GM12878 (cell line): ENCODE measurements at regions not wholly inside any gene's neighbourhood (a gene's known extent, or its start where the extent isn't known, plus 50 kb on each side); places are given as distances from the start of the nearest gene placed in this dataset.

ENCODE experiments used
- ATAC-seq: fragments of 200-7000 bp; cut with Tn5 transposase; 3 replicates; pipeline ENCODE4 v1.9.1; 2020; ENCODE audit warnings: mild to moderate bottlenecking, moderate library complexity
- BruUV-seq: library from RNA; stranded (reverse); fragments of 400-500 nt; replicated peaks from 2 replicates; lab custom pipeline; 2021; lab: Mats Ljungman, UMichigan
- CTCF ChIA-PET: fragments of 300-600 bp; sonication (Branson Sonifier 250); formaldehyde crosslinking; extraction: SDS; loops from one replicate; lab custom pipeline; 2021; ENCODE audit warnings: inconsistent platforms; lab: Yijun Ruan, JAX
- POLR2A ChIA-PET: fragments of 350-600 bp; formaldehyde crosslinking; extraction: SDS; loops from one replicate; lab custom pipeline; 2021; ENCODE audit warnings: inconsistent platforms; lab: Charles Lee
- RAD21 ChIA-PET: fragments of 300-600 bp; sonication (Branson Sonifier 250); formaldehyde crosslinking; loops from one replicate; lab custom pipeline; 2023; ENCODE audit warnings: antibody characterized with exemption; ENCODE audit not compliant: unreplicated experiment; lab: Charles Lee
- SMC1A ChIA-PET: fragments of 300-600 bp; sonication (Branson Sonifier 250); formaldehyde crosslinking; loops from one replicate; lab custom pipeline; 2023; ENCODE audit not compliant: unreplicated experiment, uncharacterized antibody; lab: Charles Lee
- DNase-seq: peaks from one replicate; pipeline ENCODE4 v3.0.0-alpha.2; 2011; ENCODE audit warnings: low read depth, low spot score
- FAIRE-seq: peaks from 3 replicates; lab custom pipeline; 2011; peaks lifted over from hg19 to GRCh38; lab: Jason Lieb, UNC
- H2AFZ ChIP-seq: 2 replicates; pipeline ENCODE4 v1.6.0; 2011; ENCODE audit warnings: low read depth, low read length, control low read depth; ENCODE audit not compliant: control insufficient read depth
- H3K27ac ChIP-seq: 2 replicates; pipeline ENCODE4 v1.5.1; 2011; ENCODE audit warnings: control low read depth; ENCODE audit not compliant: control insufficient read depth, insufficient read depth
- H3K27me3 ChIP-seq, 2 experiments: replicated peaks in 1 of 2; 2 replicates each; pipeline versions ENCODE4 v1.6.0 to v1.6.1; 2011; ENCODE audit warnings: low read length in 1 of 2; ENCODE audit not compliant: control insufficient read depth in 2 of 2, insufficient read depth in 2 of 2
- H3K36me3 ChIP-seq, 2 experiments: 2 replicates each; pipeline ENCODE4 v1.5.1; 2011; ENCODE audit warnings: low read length in 1 of 2; ENCODE audit not compliant: control insufficient read depth in 2 of 2, insufficient read depth in 2 of 2
- H3K4me1 ChIP-seq: 2 replicates; pipeline ENCODE4 v1.6.1; 2011; ENCODE audit warnings: mild to moderate bottlenecking, low read length, moderate library complexity, mixed read lengths; ENCODE audit not compliant: control insufficient read depth, insufficient read depth
- H3K4me2 ChIP-seq: 2 replicates; pipeline ENCODE4 v1.6.0; 2011; ENCODE audit warnings: control low read depth; ENCODE audit not compliant: control insufficient read depth, insufficient read depth
- H3K4me3 ChIP-seq: fragments of 200-600 bp; sonication (generic); 2 replicates; pipeline ENCODE4 v1.5.1; 2016
- H3K79me2 ChIP-seq: 2 replicates; pipeline ENCODE4 v1.6.0; 2011; ENCODE audit warnings: low read length; ENCODE audit not compliant: control insufficient read depth, insufficient read depth
- H3K9ac ChIP-seq: 2 replicates; pipeline ENCODE4 v1.8.0; 2011; ENCODE audit warnings: low read length, control low read depth, mixed read lengths; ENCODE audit not compliant: control insufficient read depth, insufficient read depth
- H3K9me3 ChIP-seq: replicated peaks from 3 replicates; pipeline ENCODE4 v1.5.1; 2011; ENCODE audit warnings: mild to moderate bottlenecking, low read length; ENCODE audit not compliant: control insufficient read depth, insufficient read depth
- H4K20me1 ChIP-seq: 2 replicates; pipeline ENCODE4 v1.6.0; 2011; ENCODE audit not compliant: control insufficient read depth, insufficient read depth
- CBX5 ChIP-seq: sonication (generic); IDR thresholded peaks from 2 replicates; pipeline ENCODE4 v1.6.1; 2016; ENCODE audit warnings: low read depth, moderate library complexity, mild to moderate bottlenecking, inconsistent platforms
- CTCF ChIP-seq, 3 experiments: IDR thresholded peaks in 2 of 3; conservative IDR thresholded peaks in 1 of 3; 2 replicates each; pipeline ENCODE4 v1.5.1; 2011; ENCODE audit warnings: low read depth in 3 of 3, low read length in 3 of 3, mild to moderate bottlenecking in 3 of 3, control low read depth in 2 of 3, moderate library complexity in 2 of 3, inconsistent platforms in 1 of 3, mixed read lengths in 1 of 3; ENCODE audit not compliant: control insufficient read depth in 2 of 3, insufficient read depth in 1 of 3; ENCODE audit errors: extremely low read depth in 1 of 3
- FOS ChIP-seq: IDR thresholded peaks from 3 replicates; pipeline ENCODE4 v1.6.1; 2011; ENCODE audit warnings: borderline replicate concordance; ENCODE audit not compliant: insufficient read length; ENCODE audit errors: extremely low read depth
- IKZF1 ChIP-seq: fragments of 450-650 bp; conservative IDR thresholded peaks from 2 replicates; pipeline ENCODE4 v1.6.1; 2017; ENCODE audit warnings: antibody characterized with exemption, mild to moderate bottlenecking
- IKZF2 ChIP-seq, 2 experiments: fragments of 450-650 bp; IDR thresholded peaks; 2 replicates each; pipeline ENCODE4 v1.6.1; 2017; ENCODE audit warnings: mild to moderate bottlenecking in 2 of 2, moderate library complexity in 2 of 2
- IRF5 ChIP-seq: fragments of 450-650 bp; IDR thresholded peaks from 2 replicates; pipeline ENCODE4 v1.6.1; 2017; ENCODE audit warnings: borderline replicate concordance
- MLLT1 ChIP-seq: fragments of 450-650 bp; IDR thresholded peaks from 2 replicates; pipeline ENCODE4 v1.6.1; 2016; ENCODE audit warnings: mild to moderate bottlenecking
- MTA3 ChIP-seq: IDR thresholded peaks from 2 replicates; pipeline ENCODE4 v1.6.1; 2012; ENCODE audit warnings: low read length, inconsistent platforms, borderline replicate concordance
- NFIC ChIP-seq: IDR thresholded peaks from 2 replicates; pipeline ENCODE4 v1.6.1; 2012; ENCODE audit warnings: low read depth, mild to moderate bottlenecking, inconsistent platforms, low read length, moderate library complexity
- PRDM15 ChIP-seq: fragments of 450-650 bp; formaldehyde crosslinking; IDR thresholded peaks from 2 replicates; pipeline ENCODE4 v1.4.0; 2020; ENCODE audit warnings: mild to moderate bottlenecking, moderate library complexity
- RBBP5 ChIP-seq: fragments of 200-600 bp; sonication (generic); conservative IDR thresholded peaks from 2 replicates; pipeline ENCODE4 v1.6.1; 2016
- SIX5 ChIP-seq: IDR thresholded peaks from 2 replicates; pipeline ENCODE4 v1.6.1; 2011; ENCODE audit warnings: mild to moderate bottlenecking, low read depth, low read length, moderate library complexity; ENCODE audit not compliant: severe bottlenecking
- TCF7 ChIP-seq: IDR thresholded peaks from 2 replicates; pipeline ENCODE4 v1.6.1; 2014; ENCODE audit warnings: antibody characterized with exemption, borderline replicate concordance
- WGBS: methylation state at CpG from one replicate; pipeline ENCODE4 v1.1.6; 2016; ENCODE audit warnings: low lambda C conversion rate; ENCODE audit not compliant: insufficient replicate concordance, insufficient coverage; ENCODE audit errors: missing lambda C conversion rate; 5-methylcytosine and 5-hydroxymethylcytosine counted together
- in situ Hi-C: fragments of 300-500 bp; cut with MboI; formaldehyde crosslinking; loops from 9 replicates; pipeline ENCODE4 v1.14.3; 2018; ENCODE audit warnings: mixed read lengths
- intact Hi-C: fragments of 100-400 bp; cut with micrococcal nuclease; formaldehyde crosslinking; loops from one replicate; pipeline ENCODE4 v1.14.2; 2022; ENCODE audit not compliant: unreplicated experiment

- TF ChIP-seq CTCF (IDR thresholded peaks at IDR 0.05 in 2 of 3, conservative IDR thresholded peaks at IDR 0.05 in 1 of 3; ENCODE audit: control insufficient read depth in 2 of 3, extremely low read depth in 1 of 3, insufficient read depth in 1 of 3, low read depth in 3 of 3, low read length in 3 of 3) (no peak), CBX5 (no peak), IKZF2 (IDR thresholded peaks at IDR 0.05) (no peak), PRDM15 (no peak), TCF7 (no peak)
Observed at GRCh38 chr10:128361487-128361886, 235.3 kb upstream of the MKI67 start (continued).

- H3K9me3 ChIP-seq, result no peaks in the 10 kb centered on the region
- H3K36me3 ChIP-seq, result no peaks in the 10 kb centered on the region
- no peak overlapping the region for H3K9ac ChIP-seq
- no peak overlapping the region for H2AFZ ChIP-seq
- BruUV-seq, result no TSS peak
- H3K27me3 ChIP-seq, result no peaks in the 10 kb centered on the region
- ATAC-seq (no peak), FAIRE-seq (no peak)
- no peak overlapping the region for H3K4me3 ChIP-seq
- POLR2A ChIA-PET, result no interaction called here
- WGBS, result 2% methylated on average over 4 of the region's 4 CpGs
- RAD21 ChIA-PET, result no interaction called here
- in situ Hi-C loops, result no loop called here
- H3K79me2 ChIP-seq, result no peaks in the 10 kb centered on the region
- no peaks in the 10 kb centered on the region for H3K4me1 ChIP-seq
- SMC1A ChIA-PET, result no interaction called here
- TF ChIP-seq SIX5, result no peak
- TF ChIP-seq NFIC, result no peak
- TF ChIP-seq MLLT1, result no peak
- no peak for TF ChIP-seq IRF5
- TF ChIP-seq MTA3, result no peak
- no peak for TF ChIP-seq RBBP5
- no peak for TF ChIP-seq IKZF1
- no peak for TF ChIP-seq FOS
- TF ChIP-seq, all 136 proteins: peak for 0
- CTCF ChIA-PET, result no interaction called here
- H3K27ac ChIP-seq, result no peak overlapping the region
- no peaks in the 10 kb centered on the region for H4K20me1 ChIP-seq
- intact Hi-C loops, result no loop called here
- H3K4me2 ChIP-seq, result no peak overlapping the region
- no peak for DNase-seq
Observed at GRCh38 chr10:128362514-128362913, 236.3 kb upstream of the MKI67 start.
